Motor neuron (in vitro differentiated cells): ENCODE measurements at regions not wholly inside any gene's neighbourhood (a gene's known extent, or its start where the extent isn't known, plus 50 kb on each side); places are given as distances from the start of the nearest gene placed in this dataset.
A peak's percentile ranks its signal among the peaks of the same experiment; 100 is the strongest.

Source experiments
- ATAC-seq, 8 experiments: fragments of 200-7000 bp; cut with Tn5 transposase; replicated peaks in 6 of 8; 2 replicates each; pipeline ENCODE4 v1.8.0; 2021; ENCODE audit warnings: mild to moderate bottlenecking in 8 of 8, moderate library complexity in 8 of 8
- H3K27ac ChIP-seq, 2 donors: fragments of 250-450 bp; sonication (Bioruptor Pico); 2 replicates each; pipeline ENCODE4 v1.9.0; 2021; ENCODE audit warnings: antibody characterized with exemption in 2 of 2, mild to moderate bottlenecking in 2 of 2, moderate library complexity in 1 of 2
- H3K4me1 ChIP-seq, 2 donors: fragments of 250-450 bp; sonication (Bioruptor Pico); replicated peaks in 1 of 2; 2 replicates each; pipeline ENCODE4 v1.6.1; 2021; ENCODE audit warnings: antibody characterized with exemption in 2 of 2, mild to moderate bottlenecking in 2 of 2, moderate library complexity in 1 of 2
- H3K4me3 ChIP-seq, 5 donors: fragments of 250-450 bp; sonication (Bioruptor Pico); 2 replicates each; pipeline ENCODE4 v1.9.0; 2021; ENCODE audit warnings: antibody characterized with exemption in 5 of 5, mild to moderate bottlenecking in 5 of 5, moderate library complexity in 4 of 5
- WGBS, 10 experiments: fragments of 450-650 bp; shearing (Covaris generic); methylation state at CpG; one replicate each; pipeline ENCODE4 v1.0.0; 2022; 5-methylcytosine and 5-hydroxymethylcytosine counted together
- in situ Hi-C, 9 experiments: fragments of 400-800 bp; cut with MboI; loops; one replicate each; pipeline ENCODE4 v1.15.0; 2021; ENCODE audit warnings: low sequenced_read_pairs in 9 of 9, low pct_unique_long_range_greater_than_20kb in 2 of 9; ENCODE audit not compliant: unreplicated experiment in 9 of 9

GRCh38 chr15:93331545-93332167 lies 242.6 kb upstream of the RGMA start:
- peaks cover 8 to 18% of the 10 kb centered on the region in 2 donors for H3K4me1 ChIP-seq
- 0 to 41% (median 16%) methylated on average over 1 to 6 of the region's 9 CpGs; no CpG with 5 or more reads in 2 of the 10 experiments for WGBS, 10 experiments
- in situ Hi-C loops, result no loop called here
- peak in 5 of 8 experiments; percentile 56 to 81 (median 69) for ATAC-seq
- no peak overlapping the region for H3K27ac ChIP-seq
- H3K4me3 ChIP-seq, result no peak overlapping the region

- no peak overlapping the region for H3K27ac ChIP-seq
- no peak overlapping the region for H3K4me3 ChIP-seq
- whole genome bisulfite sequencing, 10 experiments, result 0 to 100% (median 87%) methylated on average over 1 to 6 of the region's 6 CpGs; no CpG with 5 or more reads in 3 of the 10 experiments
- peaks cover 8 to 18% of the 10 kb centered on the region in 2 donors for H3K4me1 ChIP-seq
- in situ Hi-C loops, result no loop called here
- no peak for ATAC-seq
Observed at GRCh38 chr15:93330912-93331544, 242.0 kb upstream of the RGMA start.

GRCh38 chr15:93327364-93327763 lies 238.4 kb upstream of the RGMA start:
- WGBS, 10 experiments, result 29 to 70% (median 63%) methylated on average over 1 to 2 of the region's 2 CpGs; no CpG with 5 or more reads in 6 of the 10 experiments
- Histone ChIP-seq H3K27ac (no peak overlapping the region), H3K4me3 (no peak overlapping the region), H3K4me1 (peaks cover 5 to 18% of the 10 kb centered on the region in 2 donors)
- in situ Hi-C loops, result no loop called here
- ATAC-seq, result no peak

GRCh38 chr15:93324186-93324975 lies 235.4 kb upstream of the RGMA start:
- H3K4me1 ChIP-seq, result peaks cover 9 to 15% of the 10 kb centered on the region in 2 donors
- no peak overlapping the region for H3K4me3 ChIP-seq
- 0 to 100% (median 94%) methylated on average over 1 to 3 of the region's 5 CpGs; no CpG with 5 or more reads in 1 of the 10 experiments for WGBS, 10 experiments
- in situ Hi-C loops, result loop anchor here in 1 of 9 experiments (25.0 kb wide), 1 partner anchor 237 kb away; the partner anchor contains the start of gene RGMA
- no peak overlapping the region for H3K27ac ChIP-seq
- no peak for ATAC-seq

- Histone ChIP-seq H3K27ac (no peak overlapping the region), H3K4me3 (no peak overlapping the region), H3K4me1 (peaks cover 10 to 13% of the 10 kb centered on the region in 2 donors)
- in situ Hi-C loops, result loop anchor here in 1 of 9 experiments (25.0 kb wide), 1 partner anchor 235 kb away; the partner anchor contains the start of gene RGMA
- WGBS, 10 experiments, result 60 to 93% (median 80%) methylated on average over 1 to 4 of the region's 9 CpGs; no CpG with 5 or more reads in 5 of the 10 experiments
- ATAC-seq, result peak; percentile 60 to 100 (median 82)
Observed at GRCh38 chr15:93321881-93322282, 232.9 kb upstream of the RGMA start.

GRCh38 chr15:93319121-93319814 lies 230.3 kb upstream of the RGMA start:
- whole genome bisulfite sequencing, 10 experiments, result 29 to 100% (median 90%) methylated on average over 2 to 13 of the region's 19 CpGs; no CpG with 5 or more reads in 1 of the 10 experiments
- in situ Hi-C loops, result loop anchor here in 1 of 9 experiments (25.0 kb wide), 1 partner anchor 232 kb away; the partner anchor contains the start of gene RGMA
- H3K4me1 ChIP-seq, result peaks cover 20 to 26% of the 10 kb centered on the region in 2 donors
- H3K4me3 ChIP-seq, result no peak overlapping the region
- no peak overlapping the region for H3K27ac ChIP-seq
- ATAC-seq, result no peak

GRCh38 chr15:93317772-93318171 lies 228.8 kb upstream of the RGMA start:
- Histone ChIP-seq H3K27ac (no peak overlapping the region), H3K4me3 (no peak overlapping the region), H3K4me1 (peaks cover 32 to 40% of the 10 kb centered on the region in 2 donors)
- 22 to 100% (median 81%) methylated on average over 1 to 4 of the region's 4 CpGs; no CpG with 5 or more reads in 2 of the 10 experiments for WGBS, 10 experiments
- in situ Hi-C loops, result loop anchor here in 1 of 9 experiments (25.0 kb wide), 1 partner anchor 230 kb away; the partner anchor contains the start of gene RGMA
- ATAC-seq, result no peak

GRCh38 chr15:93314245-93314644 lies 225.2 kb upstream of the RGMA start:
- H3K4me3 ChIP-seq, result no peak overlapping the region
- H3K4me1 ChIP-seq, result peaks cover 37 to 44% of the 10 kb centered on the region in 2 donors
- ATAC-seq, result no peak
- 0 to 62% (median 21%) methylated on average over 1 to 5 of the region's 5 CpGs; no CpG with 5 or more reads in 2 of the 10 experiments for WGBS, 10 experiments
- peak overlapping the region; percentile 44 to 82 for H3K27ac ChIP-seq
- in situ Hi-C loops, result loop anchor here in 1 of 9 experiments (25.0 kb wide), 1 partner anchor 227 kb away; the partner anchor contains the start of gene RGMA

- peak overlapping the region; percentile 73 to 82 for H3K27ac ChIP-seq
- no peak overlapping the region for H3K4me3 ChIP-seq
- 0 to 100% (median 14%) methylated on average over 1 to 5 of the region's 7 CpGs; no CpG with 5 or more reads in 1 of the 10 experiments for WGBS, 10 experiments
- in situ Hi-C loops, result loop anchor here in 1 of 9 experiments (25.0 kb wide), 1 partner anchor 226 kb away; the partner anchor contains the start of gene RGMA
- peaks cover 37 to 52% of the 10 kb centered on the region in 2 donors for H3K4me1 ChIP-seq
- ATAC-seq, result peak in 5 of 8 experiments; percentile 89 to 92 (median 91)
Observed at GRCh38 chr15:93312891-93313486, 224.0 kb upstream of the RGMA start.

GRCh38 chr15:93311620-93312019 lies 222.6 kb upstream of the RGMA start:
- ATAC-seq, result no peak
- 53 to 90% (median 71%) methylated on average over 2 to 11 of the region's 11 CpGs; no CpG with 5 or more reads in 1 of the 10 experiments for WGBS, 10 experiments
- H3K27ac ChIP-seq, result no peak overlapping the region
- peaks cover 37 to 51% of the 10 kb centered on the region in 2 donors for H3K4me1 ChIP-seq
- H3K4me3 ChIP-seq, result no peak overlapping the region
- in situ Hi-C loops, result loop anchor here in 1 of 9 experiments (25.0 kb wide), 1 partner anchor 224 kb away; the partner anchor contains the start of gene RGMA

GRCh38 chr15:93308026-93308690 lies 219.1 kb upstream of the RGMA start:
- in situ Hi-C loops, result loop anchor here in 1 of 9 experiments (25.0 kb wide), 1 partner anchor 221 kb away; the partner anchor contains the start of gene RGMA
- WGBS, 10 experiments, result 46 to 98% (median 72%) methylated on average over 3 to 10 of the region's 16 CpGs; no CpG with 5 or more reads in 2 of the 10 experiments
- ATAC-seq, result peak in 1 of 8 experiments; percentile 6

More at GRCh38 chr15:93308026-93308690, 219.1 kb upstream of the RGMA start:
- H3K27ac ChIP-seq, result no peak overlapping the region
- peaks cover 15 to 28% of the 10 kb centered on the region in 2 donors for H3K4me1 ChIP-seq
- H3K4me3 ChIP-seq, result no peak overlapping the region
